GM21360 (cell line): ENCODE measurements at regions not wholly inside any gene's neighbourhood (a gene's known extent, or its start where the extent isn't known, plus 50 kb on each side); places are given as distances from the start of the nearest gene placed in this dataset.

Experiments used
- ATAC-seq: cut with Tn5 transposase; IDR thresholded peaks from one replicate; pipeline ENCODE4 v1.9.1; 2021; ENCODE audit warnings: mild to moderate bottlenecking, moderate library complexity; ENCODE audit not compliant: unreplicated experiment

- ATAC-seq: no peak
Measured at GRCh38 chr9:99361817-99362216, 139.7 kb downstream of the SEC61B start.

DNA sequence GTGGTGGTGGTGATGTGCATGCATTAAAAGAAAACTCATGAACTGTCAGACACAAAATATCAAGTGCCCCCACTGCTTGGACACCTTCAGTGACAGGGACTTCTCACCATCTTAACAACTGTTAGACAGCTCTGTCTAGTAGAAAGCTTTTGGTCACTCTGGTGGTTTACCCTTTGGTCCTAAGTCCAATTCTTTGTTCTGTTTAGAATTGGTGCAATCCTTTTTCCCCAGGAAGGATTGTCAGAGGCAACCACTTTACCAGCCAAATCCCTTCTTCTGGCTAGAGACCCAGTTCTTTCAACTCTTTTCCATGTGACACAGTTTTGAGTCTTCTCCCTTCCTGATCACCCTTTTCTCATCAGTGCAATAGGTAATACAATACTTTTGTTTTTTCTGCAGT is 140.2 kb downstream of the SEC61B start:
- ATAC-seq: no peak

GRCh38 chr9:99363509-99363908 is 141.4 kb downstream of the SEC61B start:
- ATAC-seq: no peak

- no peak for ATAC-seq
Measured at GRCh38 chr9:99365233-99365980, 143.3 kb downstream of the SEC61B start.

GRCh38 chr9:99366183-99366582 is 144.1 kb downstream of the SEC61B start:
- ATAC-seq: no peak

DNA sequence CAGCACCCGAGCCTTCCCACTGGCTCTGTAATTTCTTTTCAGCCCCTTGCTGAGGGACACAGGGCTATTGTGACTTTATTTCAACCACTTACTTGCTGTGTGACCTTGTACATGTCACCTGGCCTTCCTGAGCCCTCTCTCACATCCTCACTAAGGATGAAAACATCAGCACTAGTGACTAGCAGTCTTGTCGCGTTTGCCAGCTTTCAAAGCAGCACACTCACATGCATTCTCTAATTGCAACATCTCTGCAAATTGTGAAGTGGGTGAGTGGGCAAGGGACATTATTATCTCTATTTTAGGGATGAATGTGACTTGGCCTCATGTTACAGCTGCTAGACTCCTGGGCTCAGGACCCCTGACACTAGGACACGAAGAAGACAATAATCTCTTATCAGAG is 144.5 kb downstream of the SEC61B start:
- ATAC-seq: no peak

- peak; percentile 57 for ATAC-seq
Measured at GRCh38 chr9:99368341-99369326, 146.6 kb downstream of the SEC61B start.

DNA sequence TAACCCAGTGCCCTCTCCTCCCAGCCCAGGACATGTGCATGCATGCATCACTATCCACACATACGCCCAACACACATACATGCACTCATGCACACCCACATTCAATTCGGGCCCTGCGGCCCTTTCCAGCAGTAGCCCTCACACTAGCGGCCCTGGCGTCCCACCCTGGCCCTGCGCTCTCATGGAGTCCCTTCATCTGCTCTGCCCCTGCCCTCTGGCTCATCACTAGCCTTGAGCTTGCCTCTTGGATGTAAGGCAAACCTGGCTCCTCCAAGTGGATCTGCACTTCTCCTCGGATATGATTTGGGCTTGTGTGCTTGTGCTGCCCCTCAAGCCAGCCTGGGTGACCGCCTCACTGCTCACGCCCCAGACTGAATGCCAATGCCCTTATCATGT is 147.2 kb downstream of the SEC61B start:
- ATAC-seq: no peak

DNA sequence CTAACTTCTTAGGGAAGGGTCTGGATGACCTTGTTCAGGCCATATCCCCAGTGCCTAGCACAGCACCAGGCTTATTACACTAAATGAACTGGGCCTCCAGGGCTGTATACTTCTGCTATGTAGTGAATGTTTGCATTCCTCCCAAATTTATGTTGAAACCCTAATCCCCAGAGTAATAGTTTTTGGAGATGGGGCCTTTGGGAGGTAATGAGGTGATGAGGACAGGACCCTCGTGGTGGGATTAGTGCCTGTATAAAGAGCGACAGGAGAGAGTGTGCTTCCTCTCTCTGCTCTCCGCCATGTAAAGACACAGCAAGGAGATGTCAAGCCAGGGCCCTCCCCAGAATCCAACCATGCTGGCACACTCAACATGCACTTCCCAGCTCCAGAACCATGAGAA is 148.3 kb downstream of the SEC61B start:
- ATAC-seq: no peak

- ATAC-seq: no peak
Measured at GRCh38 chr9:99371376-99371775, 149.3 kb downstream of the SEC61B start.

DNA sequence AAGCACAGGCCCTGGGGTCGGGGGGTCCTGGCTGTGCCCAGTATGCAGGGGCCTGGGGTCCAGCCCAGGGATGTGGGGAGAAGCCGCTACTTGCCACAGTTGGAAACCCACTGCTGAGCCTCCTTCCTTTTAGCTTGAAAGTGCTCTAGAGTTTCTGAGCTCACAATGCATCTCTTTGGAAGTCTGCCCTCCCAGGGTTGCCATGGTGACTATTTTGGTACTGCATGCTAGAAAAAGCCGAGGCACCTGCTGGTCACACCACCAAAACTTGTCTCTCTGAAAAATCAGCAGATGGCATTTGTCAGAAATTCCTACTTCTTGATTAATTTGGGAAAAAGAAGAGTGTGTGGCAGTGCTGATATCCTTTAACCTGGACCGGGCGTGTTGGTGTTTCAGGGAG is 151.8 kb downstream of the SEC61B start:
- ATAC-seq: no peak

DNA sequence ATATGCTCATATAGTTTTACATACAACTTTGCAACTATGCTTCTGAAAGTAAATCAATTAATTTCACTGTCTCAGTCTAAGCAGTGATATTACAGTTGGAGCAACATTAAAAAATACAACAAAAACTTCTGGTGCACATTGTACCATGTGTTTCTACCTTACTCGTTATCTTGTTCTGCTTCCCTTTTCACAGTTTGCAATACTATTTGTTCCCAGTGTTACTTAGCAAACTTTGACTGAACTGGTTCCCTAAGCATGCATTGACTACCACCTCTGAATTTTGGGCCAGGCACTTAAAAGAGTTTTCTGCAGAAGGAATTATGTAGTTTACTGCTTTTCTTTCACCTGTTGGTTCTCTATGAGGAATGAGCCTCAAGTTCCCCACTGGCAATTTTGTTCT is 152.7 kb downstream of the SEC61B start:
- ATAC-seq: no peak

- ATAC-seq: no peak
Measured at GRCh38 chr9:99375481-99375880, 153.4 kb downstream of the SEC61B start.

DNA sequence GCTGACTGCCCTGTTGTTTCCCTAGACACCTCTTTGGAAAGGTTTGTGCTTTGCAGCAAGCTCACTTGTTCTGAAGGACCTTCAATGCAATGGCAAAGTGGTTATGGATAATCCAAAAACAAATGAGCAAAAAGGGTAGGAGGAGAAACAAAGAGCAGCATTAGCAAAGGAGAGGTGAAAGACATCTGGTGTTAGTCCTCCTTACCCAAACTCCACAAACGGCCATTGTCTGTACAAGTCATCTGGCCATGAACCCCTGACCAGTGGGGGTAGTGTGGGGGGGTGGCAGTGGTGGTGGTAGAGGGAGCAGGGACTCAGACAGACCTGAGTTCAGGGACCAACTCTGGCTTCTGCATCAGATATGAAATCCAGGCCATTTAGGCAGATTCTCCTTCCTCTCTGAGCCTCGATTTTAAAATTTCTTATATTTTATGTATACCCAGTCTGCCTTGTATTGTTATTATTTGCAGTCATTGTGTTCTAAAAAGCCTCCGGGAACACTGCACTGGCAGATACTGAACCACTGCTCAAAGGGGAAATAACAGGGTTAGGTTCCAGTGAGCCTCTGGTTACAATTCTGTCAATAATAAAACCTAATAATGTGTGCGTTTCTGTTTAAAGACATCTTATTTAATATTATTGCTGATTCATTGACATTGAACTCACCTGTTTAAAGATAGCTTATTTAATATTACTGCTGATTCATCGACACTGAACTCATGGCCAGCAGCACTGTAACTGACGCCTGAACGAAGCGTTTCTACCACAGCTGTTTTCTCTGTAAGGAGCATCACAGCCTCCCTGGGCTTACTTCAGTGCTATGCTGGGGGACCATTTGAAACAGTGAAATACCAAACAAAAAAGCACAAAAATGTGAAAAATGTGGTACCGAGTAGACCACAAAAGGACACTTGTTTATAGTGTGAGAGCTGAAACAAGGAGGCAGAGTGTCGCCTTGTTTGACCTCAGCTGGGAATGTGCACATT is 156.0 kb downstream of the SEC61B start:
- ATAC-seq: no peak

GRCh38 chr9:99383536-99383935 is 161.5 kb downstream of the SEC61B start:
- ATAC-seq: no peak

DNA sequence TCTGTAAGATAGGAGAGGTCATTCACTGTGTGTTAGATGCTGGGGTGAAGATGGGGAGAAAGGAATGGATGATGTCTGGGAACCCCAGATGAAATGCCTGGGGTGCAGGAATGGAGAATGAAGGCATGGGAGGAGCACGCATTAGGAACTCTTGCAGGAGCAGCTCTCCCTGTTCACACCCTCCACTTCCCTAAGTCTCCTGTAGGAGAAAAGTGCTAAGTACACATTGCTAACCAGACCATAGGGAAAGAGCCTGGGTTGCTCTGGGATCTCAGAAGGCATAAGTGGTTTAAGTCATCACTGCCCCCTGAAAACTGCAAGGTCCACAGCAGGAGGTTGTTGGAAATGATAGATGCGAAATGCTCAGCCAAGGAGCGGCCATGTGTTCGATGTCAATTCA is 163.1 kb downstream of the SEC61B start:
- no peak for ATAC-seq

- ATAC-seq: no peak
Measured at GRCh38 chr9:99385814-99386279, 163.8 kb downstream of the SEC61B start.

- no peak for ATAC-seq
Measured at GRCh38 chr9:99387431-99387830, 165.3 kb downstream of the SEC61B start.

- ATAC-seq: no peak
Measured at GRCh38 chr9:99389087-99390033, 167.3 kb downstream of the SEC61B start.
